Calu3 (cell line): ENCODE measurements at regions not wholly inside any gene's neighbourhood (a gene's known extent, or its start where the extent isn't known, plus 50 kb on each side); places are given as distances from the start of the nearest gene placed in this dataset.

ENCODE experiments used
- BruUV-seq: library from RNA; stranded (reverse); fragments of 400-500 nt; replicated peaks from 2 replicates; lab custom pipeline; 2021; lab: Mats Ljungman, UMichigan
- CTCF ChIA-PET: fragments of 300-600 bp; sonication (Branson Sonifier 250); formaldehyde crosslinking; loops from one replicate; lab custom pipeline; 2022; ENCODE audit warnings: antibody characterized with exemption; lab: Charles Lee
- DNase-seq: peaks from one replicate; pipeline ENCODE4 v3.0.0; 2022
- H3K27ac Mint-ChIP-seq: one replicate; pipeline ENCODE4 v1.8.0; 2022; ENCODE audit warnings: mixed read lengths; ENCODE audit not compliant: unreplicated experiment
- H3K27me3 Mint-ChIP-seq: one replicate; pipeline ENCODE4 v1.8.0; 2022; ENCODE audit warnings: mixed read lengths; ENCODE audit not compliant: unreplicated experiment
- H3K36me3 Mint-ChIP-seq: one replicate; pipeline ENCODE4 v1.8.0; 2022; ENCODE audit warnings: mild to moderate bottlenecking, moderate library complexity, mixed read lengths; ENCODE audit not compliant: insufficient read depth, unreplicated experiment
- H3K4me1 Mint-ChIP-seq: one replicate; pipeline ENCODE4 v1.8.0; 2022; ENCODE audit warnings: mild to moderate bottlenecking, low read depth, mixed read lengths; ENCODE audit not compliant: unreplicated experiment
- H3K4me3 Mint-ChIP-seq: one replicate; pipeline ENCODE4 v1.8.0; 2022; ENCODE audit warnings: mild to moderate bottlenecking, low read depth, moderate library complexity, mixed read lengths; ENCODE audit not compliant: unreplicated experiment
- H3K9me3 Mint-ChIP-seq: one replicate; pipeline ENCODE4 v1.8.0; 2022; ENCODE audit warnings: low read depth, mixed read lengths; ENCODE audit not compliant: unreplicated experiment
- CTCF ChIP-seq: fragments of 200-600 bp; IDR thresholded peaks from one replicate; pipeline ENCODE4 v1.8.0; 2022; ENCODE audit warnings: antibody characterized with exemption; ENCODE audit not compliant: unreplicated experiment
- intact Hi-C: fragments of 100-400 bp; cut with micrococcal nuclease; formaldehyde crosslinking; loops from one replicate; pipeline ENCODE4 v1.10.0; 2022; ENCODE audit not compliant: unreplicated experiment

GRCh38 chr1:60402816-60403215 is 329.2 kb upstream of the C1orf87 start:
- H3K27ac Mint-ChIP-seq: no peak overlapping the region
- intact Hi-C loops: no loop called here

GRCh38 chr1:60402216-60402615 is 328.6 kb upstream of the C1orf87 start:
- no peaks in the 10 kb centered on the region for H3K36me3 Mint-ChIP-seq
- no peaks in the 10 kb centered on the region for H3K27me3 Mint-ChIP-seq
- BruUV-seq: no TSS peak
- no peak overlapping the region for H3K27ac Mint-ChIP-seq
- no peak for DNase-seq
- H3K4me1 Mint-ChIP-seq: no peaks in the 10 kb centered on the region
- no peak for TF ChIP-seq CTCF
- H3K4me3 Mint-ChIP-seq: no peak overlapping the region
- intact Hi-C loops: no loop called here
- CTCF ChIA-PET: no interaction called here
- no peaks in the 10 kb centered on the region for H3K9me3 Mint-ChIP-seq

More at GRCh38 chr1:60402816-60403215, 329.2 kb upstream of the C1orf87 start:
- BruUV-seq: no TSS peak
- H3K9me3 Mint-ChIP-seq: no peaks in the 10 kb centered on the region
- no peaks in the 10 kb centered on the region for H3K4me1 Mint-ChIP-seq
- H3K27me3 Mint-ChIP-seq: no peaks in the 10 kb centered on the region
- no peak overlapping the region for H3K4me3 Mint-ChIP-seq
- H3K36me3 Mint-ChIP-seq: no peaks in the 10 kb centered on the region
- CTCF ChIA-PET: no interaction called here
- no peak for TF ChIP-seq CTCF
- no peak for DNase-seq

DNA sequence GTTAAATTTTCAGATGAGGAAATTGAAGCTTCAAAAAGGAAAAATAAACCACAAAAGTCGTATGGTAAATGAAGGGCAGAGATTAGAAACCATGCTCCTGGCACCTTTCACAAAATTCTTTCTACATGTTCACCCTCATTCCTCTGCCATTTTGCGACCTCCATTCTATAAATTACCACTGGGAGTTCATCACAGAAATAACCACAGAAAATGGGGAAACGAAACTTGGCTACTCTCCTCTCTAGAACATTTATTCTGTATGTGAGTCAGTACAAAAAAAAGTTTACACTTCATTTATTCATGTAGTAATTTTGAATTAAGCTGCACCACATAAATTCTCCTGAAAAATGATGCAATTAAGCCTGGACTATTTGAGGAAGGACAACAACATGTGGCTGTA is 320.9 kb upstream of the C1orf87 start:
- no peak for TF ChIP-seq CTCF
- Mint-ChIP-seq H3K4me3 (no peak overlapping the region), H3K4me1 (no peaks in the 10 kb centered on the region), H3K36me3 (no peaks in the 10 kb centered on the region), H3K27ac (no peak overlapping the region), H3K27me3 (no peaks in the 10 kb centered on the region), H3K9me3 (no peaks in the 10 kb centered on the region)
- intact Hi-C loops: no loop called here
- no TSS peak for BruUV-seq
- CTCF ChIA-PET: no interaction called here
- DNase-seq: no peak

- no TSS peak for BruUV-seq
- H3K27me3 Mint-ChIP-seq: no peaks in the 10 kb centered on the region
- DNase-seq: no peak
- CTCF ChIA-PET: no interaction called here
- TF ChIP-seq CTCF: no peak
- H3K4me3 Mint-ChIP-seq: no peak overlapping the region
- H3K9me3 Mint-ChIP-seq: no peaks in the 10 kb centered on the region
- no peak overlapping the region for H3K27ac Mint-ChIP-seq
- intact Hi-C loops: no loop called here
- H3K36me3 Mint-ChIP-seq: no peaks in the 10 kb centered on the region
- H3K4me1 Mint-ChIP-seq: no peaks in the 10 kb centered on the region
Measured at GRCh38 chr1:60390593-60391282, 317.2 kb upstream of the C1orf87 start.
